ENCODE measurements at regions not wholly inside any gene's neighbourhood (a gene's known extent, or its start where the extent isn't known, plus 50 kb on each side); places are given as distances from the start of the nearest gene placed in this dataset.

GRCh38 chr2:143965493-143966164 is 554.3 kb downstream of the ZEB2 start:
- Mint-ChIP-seq H3K27me3 (ENCODE audit: low read depth) (no peaks in the 10 kb centered on the region), H3K9me3 (no peaks in the 10 kb centered on the region), H3K27ac (ENCODE audit: unreplicated experiment) (no peak overlapping the region), H3K4me3 (no peak overlapping the region), H3K4me1 (no peaks in the 10 kb centered on the region), H3K36me3 (ENCODE audit: low read depth) (no peaks in the 10 kb centered on the region)
- no peak for TF ChIP-seq CTCF (conservative IDR thresholded peaks at IDR 0.05)
- no peak for DNase-seq (ENCODE audit: low read depth, low spot score)

DNA sequence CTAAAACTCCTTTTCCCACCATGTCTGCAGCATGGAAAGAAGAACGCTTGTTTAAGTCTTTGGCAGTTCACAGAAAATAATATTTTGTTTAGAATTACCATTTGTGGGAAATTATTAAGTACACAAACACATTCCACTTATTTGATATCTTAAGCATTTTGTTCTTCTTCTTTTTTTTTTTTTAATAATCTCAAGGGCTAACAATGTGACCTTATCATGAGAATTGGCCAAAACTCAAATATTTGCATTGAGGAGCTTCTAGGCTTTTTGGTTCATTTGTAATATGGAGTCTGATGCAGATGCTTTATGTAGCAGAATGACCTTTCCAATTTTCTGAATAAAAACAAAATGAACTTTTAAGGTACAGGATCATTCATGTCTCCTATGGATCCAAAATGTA is 555.0 kb downstream of the ZEB2 start:
- Mint-ChIP-seq H3K4me1 (no peaks in the 10 kb centered on the region), H3K4me3 (no peak overlapping the region), H3K36me3 (ENCODE audit: low read depth) (peaks cover 5% of the 10 kb centered on the region), H3K27ac (ENCODE audit: unreplicated experiment) (no peak overlapping the region), H3K27me3 (ENCODE audit: low read depth) (no peaks in the 10 kb centered on the region), H3K9me3 (peaks cover 4% of the 10 kb centered on the region)
- no peak for TF ChIP-seq CTCF (conservative IDR thresholded peaks at IDR 0.05)
- DNase-seq (ENCODE audit: low read depth, low spot score) = no peak

DNA sequence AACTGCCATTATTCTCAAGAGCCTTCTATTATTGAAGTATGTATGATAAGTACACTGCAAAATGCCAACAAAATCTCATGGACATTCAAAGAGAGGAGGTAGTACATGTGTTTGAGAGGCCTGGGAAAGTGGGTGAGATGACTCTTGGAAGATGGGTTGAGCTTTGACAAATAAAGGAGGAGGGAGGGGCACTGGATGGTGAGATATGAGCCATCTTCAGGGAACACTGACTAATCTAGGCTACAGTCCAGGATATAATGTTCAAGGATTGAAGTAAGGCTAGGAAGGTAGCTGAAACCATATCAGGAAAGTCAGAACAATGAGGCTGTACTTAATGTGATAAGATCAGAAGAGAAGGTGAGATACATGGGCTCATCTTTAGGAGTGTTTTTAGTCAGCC is 559.7 kb downstream of the ZEB2 start:
- H3K4me1 Mint-ChIP-seq = peaks cover 5% of the 10 kb centered on the region
- no peak overlapping the region for H3K4me3 Mint-ChIP-seq
- no peaks in the 10 kb centered on the region for H3K27me3 Mint-ChIP-seq (ENCODE audit: low read depth)
- H3K9me3 Mint-ChIP-seq = peaks cover 10% of the 10 kb centered on the region
- H3K27ac Mint-ChIP-seq (ENCODE audit: unreplicated experiment) = no peak overlapping the region
- TF ChIP-seq CTCF (conservative IDR thresholded peaks at IDR 0.05) = no peak
- H3K36me3 Mint-ChIP-seq (ENCODE audit: low read depth) = peaks cover 5% of the 10 kb centered on the region
- no peak for DNase-seq (ENCODE audit: low read depth, low spot score)

GRCh38 chr2:143957321-143957720 is 562.6 kb downstream of the ZEB2 start:
- no peak overlapping the region for H3K4me3 Mint-ChIP-seq

GRCh38 chr2:143955401-143956065 is 564.4 kb downstream of the ZEB2 start:
- H3K4me3 Mint-ChIP-seq = no peak overlapping the region
- peaks cover 10% of the 10 kb centered on the region for H3K9me3 Mint-ChIP-seq
- no peak overlapping the region for H3K27ac Mint-ChIP-seq (ENCODE audit: unreplicated experiment)
- no peaks in the 10 kb centered on the region for H3K27me3 Mint-ChIP-seq (ENCODE audit: low read depth)
- DNase-seq (ENCODE audit: low read depth, low spot score) = no peak
- peaks cover 5% of the 10 kb centered on the region for H3K4me1 Mint-ChIP-seq
- TF ChIP-seq CTCF (conservative IDR thresholded peaks at IDR 0.05) = no peak
- peaks cover 5% of the 10 kb centered on the region for H3K36me3 Mint-ChIP-seq (ENCODE audit: low read depth)

More at GRCh38 chr2:143957321-143957720, 562.6 kb downstream of the ZEB2 start:
- no peak for TF ChIP-seq CTCF (conservative IDR thresholded peaks at IDR 0.05)
- Mint-ChIP-seq H3K27ac (ENCODE audit: unreplicated experiment) (no peak overlapping the region), H3K36me3 (ENCODE audit: low read depth) (peaks cover 5% of the 10 kb centered on the region), H3K4me1 (peaks cover 5% of the 10 kb centered on the region), H3K9me3 (peaks cover 10% of the 10 kb centered on the region), H3K27me3 (ENCODE audit: low read depth) (no peaks in the 10 kb centered on the region)
- no peak for DNase-seq (ENCODE audit: low read depth, low spot score)

Measured in neural crest cell (in vitro differentiated cells).